Posterior cingulate gyrus (tissue), 11 donors: ENCODE measurements at regions not wholly inside any gene's neighbourhood (a gene's known extent, or its start where the extent isn't known, plus 50 kb on each side); places are given as distances from the start of the nearest gene placed in this dataset.

Experiments used
- DNase-seq, 10 donors: peaks; one replicate each; pipeline versions ENCODE4 v3.0.0 to v3.0.0-alpha.2; 2020 to 2021; ENCODE audit warnings: mixed read lengths in 3 of 10
- intact Hi-C: fragments of 100-400 bp; cut with DNase I; formaldehyde crosslinking; loops from one replicate; pipeline ENCODE4 v1.15.1; 2023

DNA sequence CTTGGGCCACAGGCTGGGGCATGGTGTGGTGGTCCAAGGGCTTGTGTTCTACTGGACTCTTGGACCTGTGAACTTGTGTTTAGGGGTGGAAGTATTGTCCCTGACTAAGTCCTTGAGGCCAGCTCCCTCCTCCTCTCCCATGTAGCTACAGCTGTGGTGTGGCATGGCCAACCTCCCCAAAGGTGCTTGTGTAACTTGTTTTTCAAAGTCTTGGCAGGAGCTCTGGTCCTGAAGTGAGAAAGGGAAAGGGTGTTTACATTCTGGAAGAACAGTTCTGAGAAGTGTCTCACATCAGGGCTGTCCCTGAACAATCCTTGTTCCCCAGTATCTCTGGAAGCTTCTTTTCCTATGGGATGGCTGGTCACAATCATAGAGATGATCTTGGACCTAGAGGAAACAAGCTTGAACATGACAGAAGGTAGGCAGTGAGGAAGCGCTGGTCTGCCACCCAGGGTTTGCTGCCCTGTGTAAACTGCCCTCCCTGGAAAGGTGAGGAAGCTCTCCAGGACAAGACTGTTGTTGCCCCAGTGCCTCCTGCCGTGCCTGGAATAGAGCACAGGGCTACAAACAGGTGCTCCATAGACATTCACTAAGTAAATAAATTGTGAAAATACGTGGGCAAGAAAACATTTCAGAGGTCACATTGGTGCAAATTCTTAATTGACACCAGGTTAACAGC is 64.6 kb upstream of the KLF9 start:
- intact Hi-C loops, result no loop called here
- no peak for DNase-seq

DNA sequence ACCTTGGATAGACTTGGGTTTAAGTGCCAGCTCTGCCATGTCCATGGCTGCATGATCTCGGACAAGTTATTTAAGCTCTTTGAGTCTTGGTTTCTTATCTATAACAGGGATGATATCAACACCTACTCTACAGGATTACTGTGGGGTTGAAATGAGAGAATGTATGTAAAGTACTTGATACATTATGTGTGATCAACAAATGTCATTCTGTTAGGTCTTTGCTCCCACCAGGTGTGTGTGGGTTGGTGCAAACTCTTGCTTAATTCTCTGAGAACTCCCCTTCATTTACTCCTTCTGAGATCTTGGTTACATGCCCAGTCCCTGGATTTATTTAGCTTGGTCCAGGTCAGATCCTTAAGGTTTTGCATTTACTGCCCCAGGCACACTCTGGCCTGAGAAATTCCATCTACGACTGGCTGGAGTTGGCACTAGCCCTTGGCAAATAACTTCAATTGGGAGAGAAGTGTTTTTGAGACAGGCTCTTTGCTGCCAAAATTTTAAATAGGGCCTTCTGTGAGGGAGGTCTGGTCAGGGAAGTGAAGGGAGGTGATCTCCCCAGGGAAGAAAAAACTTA is 63.5 kb upstream of the KLF9 start:
- intact Hi-C loops, result no loop called here
- DNase-seq, result no peak

DNA sequence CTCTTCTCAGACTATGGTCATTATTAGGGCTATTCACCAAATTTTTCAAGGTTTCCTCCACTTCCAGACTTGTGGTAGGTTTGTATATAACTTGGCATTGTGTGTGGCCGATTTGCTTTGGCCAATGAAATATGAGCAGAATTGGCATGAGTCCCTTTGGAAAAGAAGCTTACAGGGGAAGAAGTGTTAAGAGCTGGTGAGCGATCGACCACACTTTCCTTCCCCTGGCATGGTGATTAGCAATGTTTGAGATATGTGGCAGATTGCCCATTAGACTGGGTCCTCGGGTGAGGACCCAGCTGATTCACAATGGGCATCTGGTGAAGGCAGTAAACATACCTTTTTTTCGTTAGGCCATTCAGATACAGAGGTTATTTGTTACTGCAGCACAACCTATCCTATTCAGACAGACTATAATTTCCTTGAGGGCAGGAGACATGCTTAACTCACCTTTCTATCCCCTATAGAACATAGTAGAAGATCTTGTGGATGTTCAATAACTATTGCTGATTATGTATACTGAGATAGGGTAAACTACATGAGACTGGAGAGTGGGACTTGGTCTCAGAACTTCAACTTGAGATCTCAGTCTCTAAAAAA is 62.8 kb upstream of the KLF9 start:
- no peak for DNase-seq
- intact Hi-C loops, result no loop called here

DNA sequence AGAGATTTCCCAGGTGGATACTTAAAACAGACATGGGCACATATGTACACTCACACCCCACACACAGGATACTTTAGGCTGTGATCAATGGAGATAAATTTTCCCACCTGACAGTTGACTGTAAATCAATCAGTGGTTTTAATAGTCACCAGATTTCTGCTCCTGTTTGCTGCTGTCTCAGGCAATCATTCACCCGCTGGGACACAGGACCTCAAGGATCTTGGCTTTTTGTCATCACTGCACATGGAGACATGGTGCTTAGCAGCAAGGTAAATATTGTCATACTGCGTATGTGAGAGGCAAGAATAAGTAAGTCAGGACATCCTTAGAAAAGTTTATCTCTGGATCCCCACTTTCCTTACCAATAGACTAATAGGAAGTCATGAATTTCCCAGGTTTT is 60.8 kb upstream of the KLF9 start:
- DNase-seq, result no peak
- intact Hi-C loops, result no loop called here

DNA sequence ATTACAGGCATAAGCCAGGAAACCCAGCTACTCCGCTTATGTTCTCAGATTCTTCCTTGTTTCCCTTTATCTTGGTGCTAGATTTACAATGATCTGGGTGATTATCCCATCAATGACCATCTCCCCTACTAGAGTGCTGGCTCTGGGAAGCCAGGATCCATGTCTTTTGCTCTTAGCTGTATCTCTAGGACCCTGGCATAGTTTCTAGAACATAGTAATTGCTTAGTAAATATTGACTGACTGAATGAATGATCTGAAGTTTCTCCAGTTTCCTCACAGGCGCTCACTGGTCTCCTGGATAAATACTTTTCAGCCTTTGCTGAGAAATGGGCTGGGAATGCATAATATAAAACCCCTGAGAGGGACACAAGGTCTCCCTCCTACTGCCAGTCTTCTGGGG is 60.0 kb upstream of the KLF9 start:
- intact Hi-C loops, result no loop called here
- DNase-seq, result no peak

DNA sequence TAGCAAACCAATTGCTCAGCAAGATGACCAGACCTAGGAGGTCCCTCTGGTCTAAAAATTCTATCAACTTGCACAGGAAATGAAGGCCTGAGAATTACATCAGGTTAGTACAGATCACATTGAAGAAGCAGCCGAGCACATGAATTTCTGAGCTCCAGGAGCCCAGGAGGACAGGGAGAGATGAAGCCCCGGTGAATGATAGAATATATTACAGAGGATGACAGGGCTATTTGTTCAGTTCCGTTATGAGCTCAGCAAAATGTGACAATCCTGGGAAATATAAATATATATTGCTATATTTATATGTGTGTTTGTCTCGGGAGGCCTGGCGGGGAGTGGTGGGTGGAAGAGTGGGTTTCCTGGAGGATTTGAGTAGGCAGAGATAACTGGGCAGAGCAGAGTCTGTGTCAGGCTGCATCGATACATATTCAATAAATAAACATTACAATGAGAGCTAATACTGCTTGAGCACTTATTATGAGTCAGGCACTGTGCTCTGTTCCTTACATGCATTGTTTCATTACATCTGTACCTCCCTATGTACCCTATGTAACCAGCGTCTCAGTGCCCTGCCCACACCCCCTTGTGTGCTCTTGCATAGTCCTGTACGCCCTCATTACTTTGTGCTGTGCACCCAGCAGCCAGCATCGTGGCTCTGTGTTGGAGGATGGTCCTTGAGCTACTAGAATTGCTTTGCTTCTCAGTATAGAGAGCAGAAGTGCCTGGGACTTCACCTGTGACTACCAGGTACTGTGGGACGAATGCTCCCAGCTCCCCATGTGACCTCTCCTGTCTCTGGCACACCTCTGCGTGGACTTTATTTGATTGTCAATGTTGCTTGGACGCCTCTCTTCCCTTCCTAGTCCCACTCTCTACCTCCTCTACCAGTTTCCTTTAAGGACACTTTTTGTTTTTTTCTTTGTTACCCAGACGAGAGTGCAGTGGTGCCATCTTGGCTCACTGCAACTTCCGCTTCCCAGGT is 58.1 kb upstream of the KLF9 start:
- no peak for DNase-seq
- intact Hi-C loops, result no loop called here

DNA sequence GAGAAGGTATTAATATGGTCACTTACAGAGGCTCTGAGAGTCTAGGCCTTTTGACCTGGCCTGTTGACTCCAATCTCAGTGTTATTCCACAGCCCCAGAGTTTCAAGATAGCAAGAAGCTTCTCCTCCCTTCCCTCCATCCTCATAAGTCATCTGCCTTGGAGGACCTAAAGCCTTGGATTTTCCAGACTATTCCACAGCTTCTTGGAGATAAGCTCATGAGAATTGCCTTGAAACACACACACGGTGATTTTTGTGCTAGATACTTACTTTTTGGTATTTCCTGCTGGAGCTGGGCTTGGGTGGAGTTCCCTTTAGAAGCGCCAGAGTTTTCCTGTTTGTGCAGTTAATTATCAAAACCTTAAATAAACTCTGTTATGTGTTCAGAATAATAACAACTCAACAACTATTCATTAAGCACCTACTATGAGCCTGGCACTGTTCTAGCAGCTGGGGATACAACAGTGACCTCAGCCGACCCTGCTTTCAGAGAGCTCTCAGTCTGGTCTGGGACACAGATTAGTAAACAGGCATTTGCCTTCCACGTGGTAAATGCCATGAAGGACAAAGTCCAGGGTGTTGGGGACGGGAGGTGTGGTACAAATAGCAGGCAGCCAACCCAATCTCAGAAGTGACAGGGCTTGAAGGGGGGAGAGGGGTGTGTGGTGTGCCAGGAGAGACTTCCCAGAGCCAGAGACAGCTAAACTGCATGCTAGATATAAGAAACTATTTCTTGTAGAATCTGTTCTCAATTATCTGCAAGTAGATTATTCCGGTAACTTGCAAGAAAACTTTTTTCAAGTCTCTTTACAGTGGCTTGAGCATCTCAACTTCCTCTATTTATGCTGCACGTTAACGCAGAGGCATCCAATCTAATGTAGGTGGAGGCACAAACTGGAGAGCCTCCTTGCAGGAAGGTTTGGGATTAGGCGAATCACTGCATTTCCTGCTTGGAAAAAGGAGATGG is 55.9 kb upstream of the KLF9 start:
- intact Hi-C loops, result no loop called here

DNA sequence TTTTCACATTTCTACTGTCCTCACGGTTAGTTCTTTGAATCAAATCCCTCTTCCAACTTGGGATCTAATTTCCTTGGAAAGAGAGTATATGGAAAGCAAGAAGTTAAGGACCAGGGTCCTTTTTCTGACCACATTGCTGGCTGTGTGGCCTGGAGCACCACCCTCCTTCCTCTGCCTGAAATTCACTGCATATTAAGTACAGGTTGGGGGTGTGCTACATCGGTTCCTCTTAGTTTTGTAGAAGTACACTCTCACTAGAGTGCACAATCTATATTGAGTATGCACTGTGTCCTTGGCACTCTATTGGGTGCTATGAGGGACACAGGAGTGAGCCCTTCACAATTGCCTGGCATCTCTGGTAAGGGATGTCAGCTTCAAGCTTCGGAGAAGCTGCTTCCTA is 53.8 kb upstream of the KLF9 start:
- no peak for DNase-seq
- intact Hi-C loops, result no loop called here

More for the DNA sequence above, 55.9 kb upstream of the KLF9 start:
- no peak for DNase-seq

DNA sequence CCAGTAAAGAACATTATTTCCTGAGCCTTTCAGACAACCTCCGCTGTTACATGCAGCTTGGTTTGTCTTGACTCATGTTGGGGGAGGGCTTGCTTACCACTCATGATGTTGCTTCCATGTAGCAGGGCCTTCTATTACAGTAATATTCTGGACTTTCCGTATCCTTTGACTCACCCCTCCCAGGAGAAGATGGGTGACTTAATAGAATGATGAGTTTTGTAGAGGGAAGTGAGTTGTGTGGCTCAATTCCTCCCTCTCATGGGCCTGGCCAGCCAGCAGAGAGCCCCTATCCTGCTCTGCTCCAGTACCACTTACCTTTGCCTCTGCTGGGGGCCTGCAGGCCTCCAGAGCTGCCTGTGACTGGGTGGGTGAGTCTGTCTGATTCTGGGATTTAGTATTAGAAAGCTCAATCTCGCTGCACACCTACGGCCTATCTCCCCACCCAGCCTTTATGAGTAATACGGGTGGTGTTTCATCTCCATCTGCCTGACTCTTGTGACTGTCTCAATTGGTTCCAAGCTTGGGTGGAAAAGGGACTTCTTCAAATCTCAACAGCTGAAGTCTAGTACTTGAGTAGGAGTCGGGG is 52.6 kb upstream of the KLF9 start:
- intact Hi-C loops, result no loop called here
- no peak for DNase-seq

DNA sequence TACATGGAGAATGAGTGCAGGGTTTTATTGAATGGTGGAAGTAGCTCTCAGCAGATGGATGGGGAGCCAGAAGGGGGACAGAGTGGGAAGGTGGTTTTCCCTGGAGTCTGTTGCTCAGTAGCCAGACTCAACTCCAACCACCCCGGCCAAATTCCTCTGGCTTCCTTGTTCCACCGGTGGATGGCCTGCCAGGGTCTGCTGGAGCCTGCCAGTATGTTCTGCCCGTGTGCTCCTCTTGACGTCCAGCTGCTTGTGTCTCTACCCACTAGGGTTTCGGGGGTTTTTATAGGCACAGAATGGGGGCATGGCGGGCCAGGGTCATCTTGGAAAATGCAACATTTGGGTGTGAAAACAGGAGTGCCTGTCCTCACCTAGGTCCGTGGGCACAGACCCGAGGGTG is 51.4 kb upstream of the KLF9 start:
- peak in 1 of 10 donors; percentile 73 for DNase-seq
- intact Hi-C loops, result no loop called here

DNA sequence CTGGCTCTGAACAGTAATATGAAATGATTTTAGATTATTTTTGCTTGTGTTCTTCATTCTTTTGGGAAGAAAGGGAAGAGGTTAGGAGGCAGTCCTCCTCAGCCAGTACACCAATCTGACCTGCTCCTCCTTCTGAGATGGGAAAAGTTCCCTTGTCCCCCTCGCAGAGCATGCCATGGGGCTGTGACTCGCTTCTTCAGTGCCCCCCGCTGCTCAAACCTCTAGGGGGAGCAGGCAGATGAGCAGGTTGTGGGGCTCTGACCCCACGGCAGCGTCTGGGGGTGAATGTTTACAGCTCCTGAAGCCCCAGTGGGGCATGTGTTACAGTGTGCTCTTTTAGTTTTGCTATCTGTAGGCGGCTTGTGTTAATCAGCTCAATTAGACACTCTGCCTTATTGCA is 50.9 kb upstream of the KLF9 start:
- no peak for DNase-seq
- intact Hi-C loops, result no loop called here
